Calu3 (cell line): ENCODE measurements at regions not wholly inside any gene's neighbourhood (a gene's known extent, or its start where the extent isn't known, plus 50 kb on each side); places are given as distances from the start of the nearest gene placed in this dataset.

Experiments
- BruUV-seq: library from RNA; stranded (reverse); fragments of 400-500 nt; replicated peaks from 2 replicates; lab custom pipeline; 2021; lab: Mats Ljungman, UMichigan
- CTCF ChIA-PET: fragments of 300-600 bp; sonication (Branson Sonifier 250); formaldehyde crosslinking; loops from one replicate; lab custom pipeline; 2022; ENCODE audit warnings: antibody characterized with exemption; lab: Charles Lee
- DNase-seq: peaks from one replicate; pipeline ENCODE4 v3.0.0; 2022
- H3K27ac Mint-ChIP-seq: one replicate; pipeline ENCODE4 v1.8.0; 2022; ENCODE audit warnings: mixed read lengths; ENCODE audit not compliant: unreplicated experiment
- H3K27me3 Mint-ChIP-seq: one replicate; pipeline ENCODE4 v1.8.0; 2022; ENCODE audit warnings: mixed read lengths; ENCODE audit not compliant: unreplicated experiment
- H3K36me3 Mint-ChIP-seq: one replicate; pipeline ENCODE4 v1.8.0; 2022; ENCODE audit warnings: mild to moderate bottlenecking, moderate library complexity, mixed read lengths; ENCODE audit not compliant: insufficient read depth, unreplicated experiment
- H3K4me1 Mint-ChIP-seq: one replicate; pipeline ENCODE4 v1.8.0; 2022; ENCODE audit warnings: mild to moderate bottlenecking, low read depth, mixed read lengths; ENCODE audit not compliant: unreplicated experiment
- H3K4me3 Mint-ChIP-seq: one replicate; pipeline ENCODE4 v1.8.0; 2022; ENCODE audit warnings: mild to moderate bottlenecking, low read depth, moderate library complexity, mixed read lengths; ENCODE audit not compliant: unreplicated experiment
- H3K9me3 Mint-ChIP-seq: one replicate; pipeline ENCODE4 v1.8.0; 2022; ENCODE audit warnings: low read depth, mixed read lengths; ENCODE audit not compliant: unreplicated experiment
- intact Hi-C: fragments of 100-400 bp; cut with micrococcal nuclease; formaldehyde crosslinking; loops from one replicate; pipeline ENCODE4 v1.10.0; 2022; ENCODE audit not compliant: unreplicated experiment
- TF ChIP-seq, protein P1 (sequence below): fragments of 200-600 bp; IDR thresholded peaks from one replicate; pipeline ENCODE4 v1.8.0; 2022; ENCODE audit warnings: antibody characterized with exemption; ENCODE audit not compliant: unreplicated experiment

DNA sequence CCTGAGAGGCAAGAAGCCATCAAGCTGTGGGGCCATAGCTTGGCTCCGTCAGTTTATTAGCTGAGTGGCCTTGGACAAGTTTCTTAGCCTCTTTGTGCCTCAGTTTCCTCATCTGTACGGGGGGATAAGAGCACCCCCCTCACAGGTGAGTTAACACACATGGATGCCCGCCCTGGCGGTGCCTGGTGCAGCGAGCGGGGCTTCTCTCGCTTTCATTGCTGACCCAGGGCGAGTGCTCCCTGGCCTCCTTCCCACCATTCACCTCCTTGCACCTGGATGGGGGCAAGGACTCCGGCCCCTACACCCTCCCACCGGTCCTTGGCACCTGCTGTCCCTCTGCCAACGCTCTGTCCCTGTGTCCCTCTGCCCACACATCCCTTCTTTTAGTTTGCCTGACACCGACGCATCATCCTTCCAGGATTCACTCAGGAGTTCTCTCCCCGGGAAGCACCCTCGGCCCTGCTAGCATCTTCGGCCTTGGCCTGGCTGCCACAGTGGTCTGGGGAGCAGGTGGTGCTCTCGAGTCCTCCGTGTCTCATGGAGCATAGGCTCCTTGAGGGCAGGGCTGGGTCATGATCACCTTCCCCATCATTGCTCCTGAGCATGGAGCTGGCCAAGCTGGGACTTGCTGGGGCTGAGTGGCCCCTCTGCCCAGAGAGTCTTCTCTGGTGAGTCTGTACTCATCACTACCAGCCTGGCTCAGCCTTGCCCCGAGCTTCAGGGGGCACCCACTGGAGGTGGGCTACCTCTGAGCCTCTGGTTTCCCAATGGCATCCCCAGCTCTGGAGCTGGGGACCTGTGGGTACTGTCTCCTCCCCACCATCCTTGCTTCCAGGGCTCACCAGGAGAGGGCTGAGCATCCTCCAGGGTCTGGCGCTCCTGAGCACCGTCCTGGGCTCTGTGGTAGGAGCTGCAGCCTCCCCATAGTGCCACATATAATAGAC is 53.8 kb upstream of the SORCS2 start:
- Mint-ChIP-seq H3K27ac (no peak overlapping the region), H3K4me3 (no peak overlapping the region), H3K36me3 (no peaks in the 10 kb centered on the region), H3K27me3 (peaks cover 34% of the 10 kb centered on the region), H3K4me1 (no peaks in the 10 kb centered on the region), H3K9me3 (no peaks in the 10 kb centered on the region)
- TF ChIP-seq, protein P1, sequence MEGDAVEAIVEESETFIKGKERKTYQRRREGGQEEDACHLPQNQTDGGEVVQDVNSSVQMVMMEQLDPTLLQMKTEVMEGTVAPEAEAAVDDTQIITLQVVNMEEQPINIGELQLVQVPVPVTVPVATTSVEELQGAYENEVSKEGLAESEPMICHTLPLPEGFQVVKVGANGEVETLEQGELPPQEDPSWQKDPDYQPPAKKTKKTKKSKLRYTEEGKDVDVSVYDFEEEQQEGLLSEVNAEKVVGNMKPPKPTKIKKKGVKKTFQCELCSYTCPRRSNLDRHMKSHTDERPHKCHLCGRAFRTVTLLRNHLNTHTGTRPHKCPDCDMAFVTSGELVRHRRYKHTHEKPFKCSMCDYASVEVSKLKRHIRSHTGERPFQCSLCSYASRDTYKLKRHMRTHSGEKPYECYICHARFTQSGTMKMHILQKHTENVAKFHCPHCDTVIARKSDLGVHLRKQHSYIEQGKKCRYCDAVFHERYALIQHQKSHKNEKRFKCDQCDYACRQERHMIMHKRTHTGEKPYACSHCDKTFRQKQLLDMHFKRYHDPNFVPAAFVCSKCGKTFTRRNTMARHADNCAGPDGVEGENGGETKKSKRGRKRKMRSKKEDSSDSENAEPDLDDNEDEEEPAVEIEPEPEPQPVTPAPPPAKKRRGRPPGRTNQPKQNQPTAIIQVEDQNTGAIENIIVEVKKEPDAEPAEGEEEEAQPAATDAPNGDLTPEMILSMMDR: no peak
- no TSS peak for BruUV-seq
- DNase-seq: no peak
- intact Hi-C loops: no loop called here
- CTCF ChIA-PET: interaction anchor here (0.6 kb wide), 1 partner anchor 10 kb away, joined by 4 read pairs; no protein-coding TSS in a partner anchor

DNA sequence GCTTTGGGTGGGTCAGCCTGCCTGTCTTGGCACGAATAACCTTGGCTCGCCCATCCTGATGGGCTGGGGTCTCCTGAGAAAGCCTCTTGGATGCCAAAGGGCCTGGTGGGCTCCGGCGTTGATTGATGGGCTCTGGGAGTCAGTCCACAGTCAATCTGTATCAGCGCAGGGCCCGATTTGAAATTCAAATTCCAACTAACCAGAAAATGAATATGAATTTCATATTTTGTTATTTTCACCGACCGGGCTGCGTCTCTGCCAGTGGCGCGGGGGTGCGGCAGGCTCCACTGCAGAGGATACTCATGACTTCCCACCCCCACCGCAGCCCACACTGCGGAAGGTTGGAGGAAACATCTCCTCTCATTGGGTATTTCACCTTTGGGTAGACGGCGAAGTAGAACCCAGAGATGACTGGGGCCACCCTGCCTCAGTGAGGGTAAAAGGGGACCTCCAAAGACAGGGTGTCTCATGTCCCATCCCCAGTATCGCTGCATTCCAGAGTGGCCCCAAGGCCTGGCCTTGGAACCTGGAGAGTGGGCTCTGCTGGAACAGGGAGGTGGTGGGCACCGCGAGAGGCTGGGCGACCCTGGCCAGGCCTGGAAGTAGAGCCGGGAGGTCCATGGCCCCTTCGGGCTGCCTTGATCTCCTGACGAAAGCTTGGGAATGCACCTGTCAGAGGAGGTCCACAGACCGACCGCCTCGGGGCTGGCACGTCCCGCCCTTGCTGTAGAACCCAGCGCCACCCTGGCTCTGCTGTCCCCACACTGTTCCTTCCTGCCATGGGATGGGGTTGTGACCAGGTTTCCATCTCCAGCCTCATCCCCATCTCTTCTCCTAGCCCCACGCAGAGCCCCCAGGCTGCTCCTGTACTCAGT is 54.8 kb upstream of the SORCS2 start:
- no peaks in the 10 kb centered on the region for H3K36me3 Mint-ChIP-seq
- peaks cover 24% of the 10 kb centered on the region for H3K27me3 Mint-ChIP-seq
- no peak overlapping the region for H3K27ac Mint-ChIP-seq
- CTCF ChIA-PET: no interaction called here
- BruUV-seq: no TSS peak
- H3K4me1 Mint-ChIP-seq: no peaks in the 10 kb centered on the region
- TF ChIP-seq, protein P1: no peak
- intact Hi-C loops: no loop called here
- DNase-seq: no peak
- peaks cover 2% of the 10 kb centered on the region for H3K9me3 Mint-ChIP-seq
- no peak overlapping the region for H3K4me3 Mint-ChIP-seq

DNA sequence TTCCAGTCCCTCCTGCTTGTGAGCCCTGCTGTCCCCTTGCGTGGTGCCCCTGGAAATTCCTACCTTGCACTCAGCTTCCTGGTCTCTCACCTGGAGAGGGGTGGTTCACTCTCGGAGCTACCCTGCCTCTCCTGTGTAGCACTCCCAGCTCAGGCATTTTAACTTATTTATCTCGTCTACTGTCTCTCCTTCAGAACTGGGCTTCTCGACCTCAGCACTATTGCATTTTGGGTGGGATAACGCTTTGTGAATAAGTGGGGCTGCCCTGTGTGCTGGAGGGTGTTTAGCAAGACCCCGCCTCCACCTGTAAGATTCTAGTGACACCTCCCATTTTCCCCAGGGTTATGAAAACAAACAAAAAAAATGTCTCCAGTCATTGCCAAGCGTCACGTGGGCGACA is 56.0 kb upstream of the SORCS2 start:
- H3K36me3 Mint-ChIP-seq: no peaks in the 10 kb centered on the region
- peaks cover 2% of the 10 kb centered on the region for H3K9me3 Mint-ChIP-seq
- no TSS peak for BruUV-seq
- CTCF ChIA-PET: no interaction called here
- H3K4me3 Mint-ChIP-seq: no peak overlapping the region
- intact Hi-C loops: no loop called here
- no peak for DNase-seq
- H3K27ac Mint-ChIP-seq: no peak overlapping the region
- TF ChIP-seq, protein P1: no peak
- H3K27me3 Mint-ChIP-seq: peaks cover 23% of the 10 kb centered on the region
- no peaks in the 10 kb centered on the region for H3K4me1 Mint-ChIP-seq

DNA sequence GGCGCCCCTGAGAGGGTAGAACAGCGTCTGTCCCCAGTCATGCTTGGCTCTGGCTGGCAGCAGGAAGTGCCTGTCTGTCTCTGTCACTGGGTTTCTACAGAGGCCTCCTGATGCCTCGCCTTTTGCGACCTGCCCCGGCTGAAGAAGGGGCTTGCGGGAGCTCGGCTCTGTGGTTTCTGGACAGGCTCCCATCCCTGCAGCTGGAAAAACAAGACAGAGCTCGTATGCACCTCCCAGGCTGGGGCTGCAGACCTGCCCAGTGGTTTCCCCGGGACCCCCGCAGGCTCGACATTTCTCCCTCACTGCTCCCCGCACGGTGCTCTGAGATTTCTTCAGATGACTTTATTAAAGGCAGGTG is 57.0 kb upstream of the SORCS2 start:
- intact Hi-C loops: no loop called here
- CTCF ChIA-PET: no interaction called here
- Mint-ChIP-seq H3K9me3 (peaks cover 2% of the 10 kb centered on the region), H3K36me3 (no peaks in the 10 kb centered on the region), H3K27ac (no peak overlapping the region), H3K4me3 (no peak overlapping the region), H3K27me3 (peaks cover 22% of the 10 kb centered on the region), H3K4me1 (no peaks in the 10 kb centered on the region)
- DNase-seq: no peak
- TF ChIP-seq, protein P1: no peak
- BruUV-seq: no TSS peak
